ENCODE measurements at regions not wholly inside any gene's neighbourhood (a gene's known extent, or its start where the extent isn't known, plus 50 kb on each side); places are given as distances from the start of the nearest gene placed in this dataset.
A peak's percentile ranks its signal among the peaks of the same experiment; 100 is the strongest.

DNA sequence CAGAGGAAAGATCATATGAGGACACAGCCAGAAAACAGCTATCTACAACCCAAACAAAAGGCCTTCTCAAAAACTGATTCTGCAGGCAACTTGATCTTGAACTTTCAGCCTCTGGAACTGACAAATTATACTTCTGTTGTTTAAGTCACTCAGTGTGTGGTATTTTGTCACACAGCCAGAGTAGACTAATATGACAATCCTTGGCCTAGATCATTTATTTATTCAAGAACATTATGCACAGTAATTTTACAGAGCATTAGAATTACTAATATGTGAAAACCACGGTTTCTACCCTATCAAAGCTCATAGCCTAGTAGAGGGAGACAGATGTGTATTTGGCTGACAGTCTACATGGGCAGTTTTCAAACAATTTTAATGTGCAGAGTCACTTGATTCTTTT, 167.8 kb upstream of the PCDH18 start:
- WGBS, 2 experiments (ENCODE audit: extremely low coverage in 2 of 2, insufficient read length in 1 of 2) = no CpG with 5 or more reads among the region's 1 CpG
- POLR2A ChIA-PET (ENCODE audit: unreplicated experiment) = no interaction called here
- Histone ChIP-seq H4K91ac (ENCODE audit: insufficient read depth, low read depth, low read length) (no peak overlapping the region), H4K20me1 (ENCODE audit: insufficient read depth, low read length) (no peaks in the 10 kb centered on the region), H3K18ac (ENCODE audit: low read depth, low read length) (peak overlapping the region; percentile 90; the same call in 1 of the 2 replicates), H3K4me3 (ENCODE audit: insufficient read depth, low read depth, low read length) (no peak overlapping the region), H3K27ac (ENCODE audit: insufficient read depth, low read length) (peak overlapping the region; percentile 35; the same call in 1 of the 2 replicates), H3K56ac (ENCODE audit: extremely low read depth, insufficient read depth, low read length) (no peak overlapping the region; the same call in 1 of the 2 replicates), H2AK9ac (replicated peaks; ENCODE audit: low read depth, low read length, poor library complexity) (no peak overlapping the region), H3K4me1 (ENCODE audit: control insufficient read depth, insufficient read depth, low read length) (peaks cover 12% of the 10 kb centered on the region), H2BK20ac (ENCODE audit: low read depth, low read length) (peak overlapping the region; percentile 29; the same call in 1 of the 2 replicates), H3K79me1 (ENCODE audit: low read depth in 1 of 2, low read length in 2 of 2) (no peaks in the 10 kb centered on the region), H2AFZ (replicated peaks; ENCODE audit: low read length, poor library complexity) (no peak overlapping the region), H2BK15ac (ENCODE audit: low read depth, low read length) (peak overlapping the region; percentile 16; the same call in 1 of the 3 replicates), H2AK5ac (ENCODE audit: low read depth, low read length) (peak overlapping the region; percentile 1; the same call in 1 of the 2 replicates), H3K9ac (ENCODE audit: low read depth, low read length) (no peak overlapping the region), H4K8ac (ENCODE audit: low read depth in 2 of 2, low read length in 2 of 2) (peak overlapping the region in 1 of 2 experiments; percentile 38; a peak in 1 of 4 replicates), H3K36me3 (ENCODE audit: control insufficient read depth, insufficient read depth, low read length) (no peaks in the 10 kb centered on the region), H3K9me3 (ENCODE audit: control insufficient read depth, insufficient read depth, low read length) (peaks cover 4% of the 10 kb centered on the region; the same call in 1 of the 2 replicates), H3K27me3 (ENCODE audit: control insufficient read depth, insufficient read depth, low read length) (no peaks in the 10 kb centered on the region), H3K4me2 (ENCODE audit: low read depth, low read length) (no peak overlapping the region; the same call in 1 of the 2 replicates), H3K4ac (ENCODE audit: low read depth, low read length) (peak overlapping the region; percentile 1; the same call in 1 of the 2 replicates), H4K5ac (ENCODE audit: low read depth, low read length) (peak overlapping the region; percentile 88; the same call in 1 of the 2 replicates), H2BK5ac (ENCODE audit: low read depth, low read length, poor library complexity, severe bottlenecking) (peak overlapping the region; percentile 64), H3K9me1 (ENCODE audit: insufficient read depth, low read length) (peaks cover 4% of the 10 kb centered on the region), H3K14ac (replicated peaks; ENCODE audit: low read depth, low read length) (no peak overlapping the region), H2BK120ac (ENCODE audit: low read depth, low read length) (peak overlapping the region; percentile 16), H3K23ac (ENCODE audit: low read depth, low read length) (peak overlapping the region; percentile 20; the same call in 1 of the 2 replicates)
- dilution Hi-C loops (cut with HindIII; ENCODE audit: low sequenced_read_pairs, unreplicated experiment) = no loop called here
- BruUV-seq (replicated peaks) = no TSS peak
- ATAC-seq (ENCODE audit: low read depth) = peak; percentile 69
- intact Hi-C loops (cut with micrococcal nuclease) = no loop called here
- CTCF ChIA-PET = no interaction called here
- peak; percentile 71 for DNase-seq
- in situ Hi-C loops (cut with MboI; ENCODE audit: low sequenced_read_pairs) = no loop called here
- TF ChIP-seq NFE2L2 (IDR thresholded peaks at IDR 0.05; ENCODE audit: low read depth, low read length) = no peak
- TF ChIP-seq MXI1 (IDR thresholded peaks at IDR 0.05; ENCODE audit: borderline replicate concordance, low read depth, low read length) = no peak
- no peak for TF ChIP-seq FOS (IDR thresholded peaks at IDR 0.05; ENCODE audit: low read depth, low read length)
- TF ChIP-seq CHD1 (IDR thresholded peaks at IDR 0.05; ENCODE audit: low read depth, low read length) = no peak
- TF ChIP-seq RCOR1 (IDR thresholded peaks at IDR 0.05; ENCODE audit: insufficient replicate concordance, low read length) = no peak
- no peak for TF ChIP-seq MAFK (IDR thresholded peaks at IDR 0.05; ENCODE audit: low read depth, low read length)
- TF ChIP-seq, protein P1, sequence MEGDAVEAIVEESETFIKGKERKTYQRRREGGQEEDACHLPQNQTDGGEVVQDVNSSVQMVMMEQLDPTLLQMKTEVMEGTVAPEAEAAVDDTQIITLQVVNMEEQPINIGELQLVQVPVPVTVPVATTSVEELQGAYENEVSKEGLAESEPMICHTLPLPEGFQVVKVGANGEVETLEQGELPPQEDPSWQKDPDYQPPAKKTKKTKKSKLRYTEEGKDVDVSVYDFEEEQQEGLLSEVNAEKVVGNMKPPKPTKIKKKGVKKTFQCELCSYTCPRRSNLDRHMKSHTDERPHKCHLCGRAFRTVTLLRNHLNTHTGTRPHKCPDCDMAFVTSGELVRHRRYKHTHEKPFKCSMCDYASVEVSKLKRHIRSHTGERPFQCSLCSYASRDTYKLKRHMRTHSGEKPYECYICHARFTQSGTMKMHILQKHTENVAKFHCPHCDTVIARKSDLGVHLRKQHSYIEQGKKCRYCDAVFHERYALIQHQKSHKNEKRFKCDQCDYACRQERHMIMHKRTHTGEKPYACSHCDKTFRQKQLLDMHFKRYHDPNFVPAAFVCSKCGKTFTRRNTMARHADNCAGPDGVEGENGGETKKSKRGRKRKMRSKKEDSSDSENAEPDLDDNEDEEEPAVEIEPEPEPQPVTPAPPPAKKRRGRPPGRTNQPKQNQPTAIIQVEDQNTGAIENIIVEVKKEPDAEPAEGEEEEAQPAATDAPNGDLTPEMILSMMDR (conservative IDR thresholded peaks at IDR 0.05; ENCODE audit: low read depth, low read length) = no peak

Data from IMR-90 (cell line).